Caco-2 (cell line): ENCODE measurements at regions not wholly inside any gene's neighbourhood (a gene's known extent, or its start where the extent isn't known, plus 50 kb on each side); places are given as distances from the start of the nearest gene placed in this dataset.

Source experiments
- BruUV-seq: library from RNA; stranded (reverse); fragments of 400-500 nt; replicated peaks from 2 replicates; lab custom pipeline; 2021; lab: Mats Ljungman, UMichigan
- CTCF ChIA-PET: fragments of 300-600 bp; sonication (Branson Sonifier 250); formaldehyde crosslinking; loops from one replicate; lab custom pipeline; 2022; ENCODE audit warnings: antibody characterized with exemption; lab: Charles Lee
- POLR2A ChIA-PET: fragments of 300-600 bp; sonication (Branson Sonifier 250); formaldehyde crosslinking; loops from one replicate; lab custom pipeline; 2022; ENCODE audit warnings: antibody characterized with exemption; lab: Charles Lee
- DNase-seq, 2 experiments: peaks; one replicate each; pipeline versions ENCODE4 v3.0.0 to v3.0.0-alpha.2; 2020 to 2022
- H3K27me3 ChIP-seq: replicated peaks from 2 replicates; pipeline ENCODE4 v1.6.0; 2011; ENCODE audit warnings: low read length; ENCODE audit not compliant: control insufficient read depth, insufficient read depth
- H3K36me3 ChIP-seq: 2 replicates; pipeline ENCODE4 v1.5.1; 2011; ENCODE audit warnings: low read length; ENCODE audit not compliant: control insufficient read depth, insufficient read depth
- H3K4me1 ChIP-seq: fragments of 250-450 bp; sonication (Bioruptor Pico); 2 replicates; pipeline ENCODE4 v1.5.1; 2020; ENCODE audit warnings: mild to moderate bottlenecking
- H3K4me3 ChIP-seq: 2 replicates; pipeline ENCODE4 v1.5.1; 2011; ENCODE audit warnings: low read depth, mild to moderate bottlenecking, control low read depth, low read length
- H3K9me3 ChIP-seq: fragments of 250-450 bp; sonication (Bioruptor Pico); 2 replicates; pipeline ENCODE4 v1.5.1; 2020; ENCODE audit warnings: mild to moderate bottlenecking, moderate library complexity
- H3K27ac Mint-ChIP-seq: one replicate; pipeline ENCODE4 v1.8.0; 2022; ENCODE audit warnings: mixed read lengths; ENCODE audit not compliant: unreplicated experiment
- H3K27me3 Mint-ChIP-seq: one replicate; pipeline ENCODE4 v1.8.0; 2022; ENCODE audit warnings: mixed read lengths; ENCODE audit not compliant: insufficient read depth, unreplicated experiment
- H3K36me3 Mint-ChIP-seq: one replicate; pipeline ENCODE4 v1.8.0; 2022; ENCODE audit warnings: mild to moderate bottlenecking, mixed read lengths; ENCODE audit not compliant: insufficient read depth, unreplicated experiment
- H3K4me1 Mint-ChIP-seq: one replicate; pipeline ENCODE4 v1.8.0; 2022; ENCODE audit warnings: low read depth, mixed read lengths; ENCODE audit not compliant: unreplicated experiment
- H3K4me3 Mint-ChIP-seq: one replicate; pipeline ENCODE4 v1.8.0; 2022; ENCODE audit warnings: mild to moderate bottlenecking, moderate library complexity, mixed read lengths; ENCODE audit not compliant: unreplicated experiment
- H3K9me3 Mint-ChIP-seq: one replicate; pipeline ENCODE4 v1.8.0; 2022; ENCODE audit warnings: mixed read lengths; ENCODE audit not compliant: unreplicated experiment
- intact Hi-C: fragments of 100-400 bp; cut with micrococcal nuclease; formaldehyde crosslinking; loops from one replicate; pipeline ENCODE4 v1.10.0; 2022; ENCODE audit not compliant: unreplicated experiment
- TF ChIP-seq, protein P1 (sequence below), 2 experiments: fragments of 200-600 bp in 1 of 2; IDR thresholded peaks; 1 replicate in 1 of 2; 2 replicates in 1 of 2; pipeline versions ENCODE4 v1.5.1 to v1.8.0; 2011 to 2022; ENCODE audit warnings: antibody characterized with exemption in 1 of 2, control low read depth in 1 of 2, inconsistent platforms in 1 of 2, low read depth in 1 of 2, low read length in 1 of 2, mild to moderate bottlenecking in 1 of 2, moderate library complexity in 1 of 2; ENCODE audit not compliant: insufficient read depth in 1 of 2, severe bottlenecking in 1 of 2, unreplicated experiment in 1 of 2

DNA sequence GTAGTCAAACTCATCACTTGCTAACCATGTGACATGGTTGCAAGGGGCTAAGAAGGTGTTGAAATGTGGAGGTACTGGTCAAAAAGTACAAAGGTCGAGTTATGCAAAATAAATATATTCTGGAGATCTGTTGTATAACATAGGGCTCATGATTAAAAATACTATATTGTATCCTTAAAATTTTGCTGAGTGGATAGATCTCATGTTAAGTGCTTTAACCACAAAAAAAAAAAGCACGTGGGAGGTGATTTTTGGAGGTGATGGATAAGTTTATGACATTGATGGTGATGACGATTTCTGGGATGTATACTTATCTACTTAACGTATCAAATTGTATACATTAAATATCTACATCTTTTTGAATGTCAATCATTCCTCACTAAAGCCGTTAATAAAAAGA, 96.2 kb upstream of the PAPPA start:
- H3K4me3 Mint-ChIP-seq: no peak overlapping the region
- H3K36me3 Mint-ChIP-seq: peaks cover 5% of the 10 kb centered on the region
- H3K9me3 Mint-ChIP-seq: no peaks in the 10 kb centered on the region
- no TSS peak for BruUV-seq
- Histone ChIP-seq H3K27me3 (no peaks in the 10 kb centered on the region), H3K36me3 (no peaks in the 10 kb centered on the region), H3K9me3 (no peaks in the 10 kb centered on the region), H3K4me1 (no peaks in the 10 kb centered on the region), H3K4me3 (no peak overlapping the region)
- POLR2A ChIA-PET: no interaction called here
- TF ChIP-seq, protein P1, sequence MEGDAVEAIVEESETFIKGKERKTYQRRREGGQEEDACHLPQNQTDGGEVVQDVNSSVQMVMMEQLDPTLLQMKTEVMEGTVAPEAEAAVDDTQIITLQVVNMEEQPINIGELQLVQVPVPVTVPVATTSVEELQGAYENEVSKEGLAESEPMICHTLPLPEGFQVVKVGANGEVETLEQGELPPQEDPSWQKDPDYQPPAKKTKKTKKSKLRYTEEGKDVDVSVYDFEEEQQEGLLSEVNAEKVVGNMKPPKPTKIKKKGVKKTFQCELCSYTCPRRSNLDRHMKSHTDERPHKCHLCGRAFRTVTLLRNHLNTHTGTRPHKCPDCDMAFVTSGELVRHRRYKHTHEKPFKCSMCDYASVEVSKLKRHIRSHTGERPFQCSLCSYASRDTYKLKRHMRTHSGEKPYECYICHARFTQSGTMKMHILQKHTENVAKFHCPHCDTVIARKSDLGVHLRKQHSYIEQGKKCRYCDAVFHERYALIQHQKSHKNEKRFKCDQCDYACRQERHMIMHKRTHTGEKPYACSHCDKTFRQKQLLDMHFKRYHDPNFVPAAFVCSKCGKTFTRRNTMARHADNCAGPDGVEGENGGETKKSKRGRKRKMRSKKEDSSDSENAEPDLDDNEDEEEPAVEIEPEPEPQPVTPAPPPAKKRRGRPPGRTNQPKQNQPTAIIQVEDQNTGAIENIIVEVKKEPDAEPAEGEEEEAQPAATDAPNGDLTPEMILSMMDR (IDR thresholded peaks at IDR 0.05; ENCODE audit: insufficient read depth in 1 of 2, low read depth in 1 of 2, low read length in 1 of 2, severe bottlenecking in 1 of 2, unreplicated experiment in 1 of 2): no peak
- H3K27ac Mint-ChIP-seq: no peak overlapping the region
- no peak for DNase-seq
- peaks cover 11% of the 10 kb centered on the region for H3K27me3 Mint-ChIP-seq
- intact Hi-C loops: no loop called here
- CTCF ChIA-PET: no interaction called here
- H3K4me1 Mint-ChIP-seq: no peaks in the 10 kb centered on the region

DNA sequence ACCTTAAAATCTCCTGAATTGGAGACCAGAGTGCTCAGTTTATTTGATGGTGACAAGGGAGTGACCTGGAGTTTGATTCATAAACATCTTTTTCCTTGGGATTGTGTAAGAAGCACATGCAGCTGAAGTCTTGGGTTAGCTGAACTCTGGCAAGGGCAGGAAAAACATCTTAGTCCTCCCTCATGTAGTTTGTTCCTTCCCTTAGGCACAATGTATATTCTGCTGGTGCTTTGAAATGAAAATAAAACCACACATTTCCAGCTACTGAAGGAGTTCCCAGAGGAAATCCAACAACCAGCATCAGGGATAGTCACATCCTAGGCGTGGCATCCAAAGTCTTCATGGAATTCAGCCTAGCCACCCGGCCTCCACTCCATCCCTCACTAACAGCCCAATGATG, 95.2 kb upstream of the PAPPA start:
- no peaks in the 10 kb centered on the region for H3K4me1 Mint-ChIP-seq

DNA sequence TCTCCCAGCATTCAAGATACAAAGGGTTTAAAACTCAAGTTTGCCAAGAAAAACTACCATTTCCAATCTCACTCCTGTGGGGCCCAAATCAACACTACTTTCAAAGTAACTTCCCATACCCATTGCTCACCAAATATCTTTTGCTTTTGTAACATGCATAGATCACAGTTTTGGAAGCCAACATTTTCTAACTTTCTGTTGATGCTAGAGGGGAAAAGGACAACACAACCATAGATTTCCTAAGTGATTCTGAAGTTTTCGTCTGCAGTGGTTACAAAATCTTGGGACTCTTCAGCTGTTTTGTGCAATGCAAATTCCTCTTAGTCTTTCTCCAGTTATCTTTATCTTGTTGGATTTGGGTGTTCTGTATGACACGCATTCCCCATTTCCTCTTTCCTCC, 94.1 kb upstream of the PAPPA start:
- H3K9me3 ChIP-seq: no peaks in the 10 kb centered on the region
- H3K27me3 Mint-ChIP-seq: peaks cover 3% of the 10 kb centered on the region
- no peaks in the 10 kb centered on the region for H3K4me1 Mint-ChIP-seq
- TF ChIP-seq, protein P1 (IDR thresholded peaks at IDR 0.05; ENCODE audit: insufficient read depth in 1 of 2, low read depth in 1 of 2, low read length in 1 of 2, severe bottlenecking in 1 of 2, unreplicated experiment in 1 of 2): no peak
- H3K4me3 Mint-ChIP-seq: no peak overlapping the region
- no peak for DNase-seq
- peaks cover 5% of the 10 kb centered on the region for H3K36me3 Mint-ChIP-seq
- no peaks in the 10 kb centered on the region for H3K27me3 ChIP-seq
- H3K4me3 ChIP-seq: no peak overlapping the region
- no peaks in the 10 kb centered on the region for H3K4me1 ChIP-seq
- H3K36me3 ChIP-seq: no peaks in the 10 kb centered on the region
- ChIA-PET POLR2A (no interaction called here), CTCF (no interaction called here)
- H3K9me3 Mint-ChIP-seq: no peaks in the 10 kb centered on the region
- intact Hi-C loops: no loop called here
- H3K27ac Mint-ChIP-seq: no peak overlapping the region
- no TSS peak for BruUV-seq

More for the DNA sequence above, 95.2 kb upstream of the PAPPA start:
- peaks cover 5% of the 10 kb centered on the region for H3K36me3 Mint-ChIP-seq
- TF ChIP-seq, protein P1 (IDR thresholded peaks at IDR 0.05; ENCODE audit: insufficient read depth in 1 of 2, low read depth in 1 of 2, low read length in 1 of 2, severe bottlenecking in 1 of 2, unreplicated experiment in 1 of 2): no peak
- H3K9me3 ChIP-seq: no peaks in the 10 kb centered on the region
- BruUV-seq: no TSS peak
- H3K27me3 Mint-ChIP-seq: peaks cover 10% of the 10 kb centered on the region
- no peaks in the 10 kb centered on the region for H3K36me3 ChIP-seq
- H3K27me3 ChIP-seq: no peaks in the 10 kb centered on the region
- H3K4me3 ChIP-seq: no peak overlapping the region
- no peak for DNase-seq
- CTCF ChIA-PET: no interaction called here
- intact Hi-C loops: no loop called here
- no peaks in the 10 kb centered on the region for H3K4me1 ChIP-seq
- H3K27ac Mint-ChIP-seq: no peak overlapping the region
- no peaks in the 10 kb centered on the region for H3K9me3 Mint-ChIP-seq
- H3K4me3 Mint-ChIP-seq: no peak overlapping the region
- POLR2A ChIA-PET: no interaction called here
